Testis (tissue), 2 donors: ENCODE measurements at regions not wholly inside any gene's neighbourhood (a gene's known extent, or its start where the extent isn't known, plus 50 kb on each side); places are given as distances from the start of the nearest gene placed in this dataset.

ENCODE experiments used
- POLR2A ChIP-seq: fragments of 450-650 bp; IDR thresholded peaks from one replicate; pipeline ENCODE4 v1.6.1; 2017; ENCODE audit warnings: antibody characterized with exemption, mild to moderate bottlenecking, moderate library complexity
- TF ChIP-seq, protein P1 (sequence below), 3 experiments: fragments of 450-650 bp in 2 of 3; fragments of 200-600 bp in 1 of 3; sonication (generic) in 1 of 3; IDR thresholded peaks; one replicate each; pipeline ENCODE4 v1.5.1; 2016 to 2019; ENCODE audit warnings: antibody characterized with exemption in 3 of 3, mild to moderate bottlenecking in 2 of 3, moderate library complexity in 1 of 3

DNA sequence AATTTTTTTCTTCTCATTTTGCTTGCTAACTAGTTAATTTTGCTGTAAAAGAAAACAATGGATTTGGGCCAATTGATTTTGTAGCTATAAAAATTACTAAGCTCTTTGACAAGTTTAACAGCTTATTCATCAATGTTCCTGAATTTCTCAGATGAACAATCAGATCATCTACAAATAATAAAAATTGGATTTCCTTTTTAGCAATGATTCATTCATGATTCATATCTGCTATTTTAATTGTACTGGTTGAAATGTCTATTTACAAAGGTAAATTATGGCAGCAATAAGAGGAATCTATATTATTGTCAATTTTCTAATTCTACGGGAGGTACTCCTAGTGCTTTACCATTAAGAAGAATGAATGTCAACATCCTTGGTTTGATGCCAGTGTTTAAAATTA, 178.8 kb upstream of the BTBD3 start:
- TF ChIP-seq, protein P1, sequence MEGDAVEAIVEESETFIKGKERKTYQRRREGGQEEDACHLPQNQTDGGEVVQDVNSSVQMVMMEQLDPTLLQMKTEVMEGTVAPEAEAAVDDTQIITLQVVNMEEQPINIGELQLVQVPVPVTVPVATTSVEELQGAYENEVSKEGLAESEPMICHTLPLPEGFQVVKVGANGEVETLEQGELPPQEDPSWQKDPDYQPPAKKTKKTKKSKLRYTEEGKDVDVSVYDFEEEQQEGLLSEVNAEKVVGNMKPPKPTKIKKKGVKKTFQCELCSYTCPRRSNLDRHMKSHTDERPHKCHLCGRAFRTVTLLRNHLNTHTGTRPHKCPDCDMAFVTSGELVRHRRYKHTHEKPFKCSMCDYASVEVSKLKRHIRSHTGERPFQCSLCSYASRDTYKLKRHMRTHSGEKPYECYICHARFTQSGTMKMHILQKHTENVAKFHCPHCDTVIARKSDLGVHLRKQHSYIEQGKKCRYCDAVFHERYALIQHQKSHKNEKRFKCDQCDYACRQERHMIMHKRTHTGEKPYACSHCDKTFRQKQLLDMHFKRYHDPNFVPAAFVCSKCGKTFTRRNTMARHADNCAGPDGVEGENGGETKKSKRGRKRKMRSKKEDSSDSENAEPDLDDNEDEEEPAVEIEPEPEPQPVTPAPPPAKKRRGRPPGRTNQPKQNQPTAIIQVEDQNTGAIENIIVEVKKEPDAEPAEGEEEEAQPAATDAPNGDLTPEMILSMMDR (IDR thresholded peaks at IDR 0.05) = no peak
- no peak for TF ChIP-seq POLR2A
